Neural cell (in vitro differentiated cells): ENCODE measurements at regions not wholly inside any gene's neighbourhood (a gene's known extent, or its start where the extent isn't known, plus 50 kb on each side); places are given as distances from the start of the nearest gene placed in this dataset.

ENCODE experiments used
- H2AFZ ChIP-seq: fragments of 200-600, 300-800 bp; sonication (generic), shearing (Covaris generic); 2 replicates; pipeline ENCODE4 v1.6.0; 2014; ENCODE audit warnings: low read depth, mild to moderate bottlenecking, antibody characterized with exemption, low read length, moderate library complexity
- H3F3A ChIP-seq: fragments of 200-600 bp; shearing (Covaris generic); 2 replicates; pipeline ENCODE4 v1.6.1; 2016; ENCODE audit warnings: mild to moderate bottlenecking, moderate library complexity, mixed read lengths, antibody characterized with exemption, low read length; ENCODE audit not compliant: insufficient read depth, poor library complexity, severe bottlenecking
- H3K27ac ChIP-seq: fragments of 200-600, 300-800 bp; sonication (generic), shearing (Covaris generic); 2 replicates; pipeline ENCODE4 v1.5.1; 2014; ENCODE audit warnings: mild to moderate bottlenecking, low read length, moderate library complexity
- H3K27me3 ChIP-seq: fragments of 300-800, 200-600 bp; sonication (generic), shearing (Covaris generic); 2 replicates; pipeline ENCODE4 v1.6.0; 2014; ENCODE audit warnings: mild to moderate bottlenecking, low read depth, low read length, moderate library complexity; ENCODE audit not compliant: insufficient read depth
- H3K36me3 ChIP-seq: fragments of 300-800, 200-600 bp; sonication (generic), shearing (Covaris generic); 2 replicates; pipeline ENCODE4 v1.5.1; 2014; ENCODE audit warnings: mild to moderate bottlenecking, antibody characterized with exemption, low read length, moderate library complexity; ENCODE audit not compliant: insufficient read depth
- H3K4me2 ChIP-seq: fragments of 300-800, 200-600 bp; sonication (generic), shearing (Covaris generic); 2 replicates; pipeline ENCODE4 v1.6.0; 2014; ENCODE audit warnings: mild to moderate bottlenecking, low read length
- H3K4me3 ChIP-seq: fragments of 300-800, 200-600 bp; sonication (generic), shearing (Covaris generic); 2 replicates; pipeline ENCODE4 v1.5.1; 2014; ENCODE audit warnings: mild to moderate bottlenecking, low read length, moderate library complexity
- H3K79me2 ChIP-seq: fragments of 200-600 bp; shearing (Covaris generic); replicated peaks from 2 replicates; pipeline ENCODE4 v1.6.0; 2014; ENCODE audit warnings: mild to moderate bottlenecking, low read length, moderate library complexity; ENCODE audit not compliant: insufficient read depth
- H3K9ac ChIP-seq: fragments of 300-800, 200-600 bp; sonication (generic), shearing (Covaris generic); 2 replicates; pipeline ENCODE4 v1.6.1; 2016; ENCODE audit warnings: mild to moderate bottlenecking, low read length, mixed read lengths
- H3K9me2 ChIP-seq: fragments of 200-600 bp; shearing (Covaris generic); 2 replicates; pipeline ENCODE4 v1.6.1; 2016; ENCODE audit warnings: mild to moderate bottlenecking, low read length, mixed read lengths; ENCODE audit not compliant: insufficient read depth
- H3K9me3 ChIP-seq: fragments of 200-600, 300-800 bp; sonication (generic), shearing (Covaris generic); 2 replicates; pipeline ENCODE4 v1.6.1; 2016; ENCODE audit warnings: mild to moderate bottlenecking, mixed run types, low read length, moderate library complexity, mixed read lengths
- H4K20me1 ChIP-seq: fragments of 200-600 bp; shearing (Covaris generic); 2 replicates; pipeline ENCODE4 v1.6.1; 2016; ENCODE audit warnings: mild to moderate bottlenecking, mixed run types; ENCODE audit not compliant: insufficient read depth
- EP300 ChIP-seq: fragments of 450-650 bp; conservative IDR thresholded peaks from 2 replicates; pipeline ENCODE4 v1.6.1; 2014; ENCODE audit warnings: antibody characterized with exemption, mild to moderate bottlenecking, moderate library complexity; ENCODE audit not compliant: poor library complexity, severe bottlenecking
- EZH2 ChIP-seq: fragments of 200-600, 300-800 bp; shearing (Covaris generic), sonication (generic); IDR thresholded peaks from 2 replicates; pipeline ENCODE4 v1.6.1; 2014; ENCODE audit warnings: antibody characterized with exemption, low read length, borderline replicate concordance, mild to moderate bottlenecking; ENCODE audit not compliant: insufficient read depth, poor library complexity, severe bottlenecking
- MXI1 ChIP-seq: fragments of 450-650 bp; conservative IDR thresholded peaks from 2 replicates; pipeline ENCODE4 v1.6.1; 2014; ENCODE audit warnings: antibody characterized with exemption, mild to moderate bottlenecking; ENCODE audit not compliant: poor library complexity, severe bottlenecking
- POLR2AphosphoS5 ChIP-seq: IDR thresholded peaks from 2 replicates; pipeline ENCODE4 v1.6.1; 2012
- RAD21 ChIP-seq: fragments of 450-650 bp; conservative IDR thresholded peaks from 2 replicates; pipeline ENCODE4 v1.6.1; 2014; ENCODE audit warnings: antibody characterized with exemption, mild to moderate bottlenecking, moderate library complexity
- SMC3 ChIP-seq: fragments of 450-650 bp; conservative IDR thresholded peaks from 2 replicates; pipeline ENCODE4 v1.6.1; 2014; ENCODE audit warnings: antibody characterized with exemption, mild to moderate bottlenecking, moderate library complexity; ENCODE audit not compliant: poor library complexity
- TAF1 ChIP-seq: IDR thresholded peaks from 2 replicates; pipeline ENCODE4 v1.6.1; 2012; ENCODE audit warnings: low read depth
- TF ChIP-seq, protein P1 (sequence below): IDR thresholded peaks from 2 replicates; pipeline ENCODE4 v1.6.1; 2012; ENCODE audit warnings: borderline replicate concordance
- TF ChIP-seq, protein P2 (sequence below): fragments of 450-650 bp; IDR thresholded peaks from 2 replicates; pipeline ENCODE4 v1.5.1; 2014; ENCODE audit warnings: antibody characterized with exemption, mild to moderate bottlenecking, moderate library complexity; ENCODE audit not compliant: poor library complexity, severe bottlenecking

DNA sequence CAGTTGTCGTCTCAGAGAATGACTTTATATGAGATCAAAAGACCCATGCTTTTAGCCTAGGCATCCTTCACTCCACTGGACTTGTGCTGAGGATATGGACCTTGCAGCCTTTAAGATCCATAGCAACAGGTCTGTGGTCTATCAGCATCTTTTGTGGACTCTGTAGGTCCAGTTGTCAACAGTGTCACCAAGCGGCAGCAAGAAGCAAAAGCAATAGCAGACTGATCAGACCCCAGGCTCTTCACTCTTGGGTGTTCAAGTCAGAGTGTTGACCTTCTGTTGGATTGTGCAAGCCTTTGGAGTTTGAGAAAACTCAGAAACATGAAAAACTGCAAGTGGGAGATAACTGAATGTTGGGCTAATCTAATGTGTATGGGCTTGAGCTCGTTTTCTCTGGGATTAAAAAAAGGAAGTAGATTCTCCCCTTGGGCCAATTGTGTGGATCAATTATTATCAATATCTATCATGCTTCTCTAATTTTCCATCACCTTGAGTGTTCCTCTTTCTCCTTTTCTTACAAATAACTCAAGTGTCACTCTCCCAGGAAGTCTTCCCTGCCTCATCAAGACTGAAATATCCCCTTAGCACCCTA, 144.2 kb downstream of the LYPLAL1 start:
- Histone ChIP-seq H3K4me3 (no peak overlapping the region), H3K9ac (no peak overlapping the region), H4K20me1 (no peaks in the 10 kb centered on the region), H3K9me2 (no peaks in the 10 kb centered on the region), H3K27ac (no peak overlapping the region), H3K79me2 (no peaks in the 10 kb centered on the region), H2AFZ (no peak overlapping the region), H3K9me3 (no peaks in the 10 kb centered on the region), H3K4me2 (no peak overlapping the region), H3F3A (no peaks in the 10 kb centered on the region), H3K27me3 (no peaks in the 10 kb centered on the region), H3K36me3 (no peaks in the 10 kb centered on the region)
- TF ChIP-seq, protein P1, sequence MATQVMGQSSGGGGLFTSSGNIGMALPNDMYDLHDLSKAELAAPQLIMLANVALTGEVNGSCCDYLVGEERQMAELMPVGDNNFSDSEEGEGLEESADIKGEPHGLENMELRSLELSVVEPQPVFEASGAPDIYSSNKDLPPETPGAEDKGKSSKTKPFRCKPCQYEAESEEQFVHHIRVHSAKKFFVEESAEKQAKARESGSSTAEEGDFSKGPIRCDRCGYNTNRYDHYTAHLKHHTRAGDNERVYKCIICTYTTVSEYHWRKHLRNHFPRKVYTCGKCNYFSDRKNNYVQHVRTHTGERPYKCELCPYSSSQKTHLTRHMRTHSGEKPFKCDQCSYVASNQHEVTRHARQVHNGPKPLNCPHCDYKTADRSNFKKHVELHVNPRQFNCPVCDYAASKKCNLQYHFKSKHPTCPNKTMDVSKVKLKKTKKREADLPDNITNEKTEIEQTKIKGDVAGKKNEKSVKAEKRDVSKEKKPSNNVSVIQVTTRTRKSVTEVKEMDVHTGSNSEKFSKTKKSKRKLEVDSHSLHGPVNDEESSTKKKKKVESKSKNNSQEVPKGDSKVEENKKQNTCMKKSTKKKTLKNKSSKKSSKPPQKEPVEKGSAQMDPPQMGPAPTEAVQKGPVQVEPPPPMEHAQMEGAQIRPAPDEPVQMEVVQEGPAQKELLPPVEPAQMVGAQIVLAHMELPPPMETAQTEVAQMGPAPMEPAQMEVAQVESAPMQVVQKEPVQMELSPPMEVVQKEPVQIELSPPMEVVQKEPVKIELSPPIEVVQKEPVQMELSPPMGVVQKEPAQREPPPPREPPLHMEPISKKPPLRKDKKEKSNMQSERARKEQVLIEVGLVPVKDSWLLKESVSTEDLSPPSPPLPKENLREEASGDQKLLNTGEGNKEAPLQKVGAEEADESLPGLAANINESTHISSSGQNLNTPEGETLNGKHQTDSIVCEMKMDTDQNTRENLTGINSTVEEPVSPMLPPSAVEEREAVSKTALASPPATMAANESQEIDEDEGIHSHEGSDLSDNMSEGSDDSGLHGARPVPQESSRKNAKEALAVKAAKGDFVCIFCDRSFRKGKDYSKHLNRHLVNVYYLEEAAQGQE, result no peak
- TF ChIP-seq TAF1 (no peak), SMC3 (no peak), MXI1 (no peak), EZH2 (no peak), EP300 (no peak), POLR2AphosphoS5 (no peak), RAD21 (no peak)
- TF ChIP-seq, protein P2, sequence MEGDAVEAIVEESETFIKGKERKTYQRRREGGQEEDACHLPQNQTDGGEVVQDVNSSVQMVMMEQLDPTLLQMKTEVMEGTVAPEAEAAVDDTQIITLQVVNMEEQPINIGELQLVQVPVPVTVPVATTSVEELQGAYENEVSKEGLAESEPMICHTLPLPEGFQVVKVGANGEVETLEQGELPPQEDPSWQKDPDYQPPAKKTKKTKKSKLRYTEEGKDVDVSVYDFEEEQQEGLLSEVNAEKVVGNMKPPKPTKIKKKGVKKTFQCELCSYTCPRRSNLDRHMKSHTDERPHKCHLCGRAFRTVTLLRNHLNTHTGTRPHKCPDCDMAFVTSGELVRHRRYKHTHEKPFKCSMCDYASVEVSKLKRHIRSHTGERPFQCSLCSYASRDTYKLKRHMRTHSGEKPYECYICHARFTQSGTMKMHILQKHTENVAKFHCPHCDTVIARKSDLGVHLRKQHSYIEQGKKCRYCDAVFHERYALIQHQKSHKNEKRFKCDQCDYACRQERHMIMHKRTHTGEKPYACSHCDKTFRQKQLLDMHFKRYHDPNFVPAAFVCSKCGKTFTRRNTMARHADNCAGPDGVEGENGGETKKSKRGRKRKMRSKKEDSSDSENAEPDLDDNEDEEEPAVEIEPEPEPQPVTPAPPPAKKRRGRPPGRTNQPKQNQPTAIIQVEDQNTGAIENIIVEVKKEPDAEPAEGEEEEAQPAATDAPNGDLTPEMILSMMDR, result no peak

DNA sequence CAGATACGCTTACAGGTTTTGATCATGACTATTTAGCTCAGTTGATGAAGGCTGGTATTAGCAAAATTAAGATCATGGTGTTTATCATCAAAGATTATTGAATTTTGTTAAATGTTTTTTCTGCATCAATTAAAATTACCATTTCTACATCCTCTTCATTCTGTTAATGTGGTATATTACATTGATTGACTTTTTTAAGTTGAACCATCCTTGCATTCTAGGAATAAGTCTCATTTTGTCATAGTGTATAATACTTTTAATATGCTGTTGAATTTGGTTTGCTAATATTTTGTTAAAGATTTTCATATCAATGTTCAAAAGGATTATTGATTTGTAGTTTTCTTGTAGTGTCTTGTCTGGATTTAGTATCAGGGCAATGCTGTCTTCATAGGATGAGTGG, 142.4 kb downstream of the LYPLAL1 start:
- H3K4me2 ChIP-seq, result no peak overlapping the region
- H3F3A ChIP-seq, result no peaks in the 10 kb centered on the region
- H3K27ac ChIP-seq, result no peak overlapping the region
- H3K4me3 ChIP-seq, result no peak overlapping the region
- H3K9me3 ChIP-seq, result no peaks in the 10 kb centered on the region
- TF ChIP-seq POLR2AphosphoS5 (no peak), MXI1 (no peak), EP300 (no peak), EZH2 (no peak), TAF1 (no peak), RAD21 (no peak), SMC3 (no peak)
- TF ChIP-seq, protein P2, result no peak
- TF ChIP-seq, protein P1, result no peak
- no peak overlapping the region for H3K9ac ChIP-seq
- no peak overlapping the region for H2AFZ ChIP-seq
- H3K27me3 ChIP-seq, result no peaks in the 10 kb centered on the region
- no peaks in the 10 kb centered on the region for H3K36me3 ChIP-seq
- H4K20me1 ChIP-seq, result no peaks in the 10 kb centered on the region
- no peaks in the 10 kb centered on the region for H3K9me2 ChIP-seq
- no peaks in the 10 kb centered on the region for H3K79me2 ChIP-seq
